HCT116 (cell line): ENCODE measurements at regions not wholly inside any gene's neighbourhood (a gene's known extent, or its start where the extent isn't known, plus 50 kb on each side); places are given as distances from the start of the nearest gene placed in this dataset.

ENCODE experiments used
- CEBPB ChIP-seq: IDR thresholded peaks from 2 replicates; pipeline ENCODE4 v1.6.1; 2012; ENCODE audit warnings: low read depth
- TF ChIP-seq, protein P1 (sequence below), 3 experiments: fragments of 200-600 bp in 1 of 3; sonication (generic) in 1 of 3; IDR thresholded peaks in 2 of 3; conservative IDR thresholded peaks in 1 of 3; 2 replicates each; pipeline ENCODE4 v1.5.1; 2012 to 2017; ENCODE audit warnings: low read depth in 2 of 3, low read length in 2 of 3, antibody characterized with exemption in 1 of 3, borderline replicate concordance in 1 of 3, control low read depth in 1 of 3, mild to moderate bottlenecking in 1 of 3, mixed read lengths in 1 of 3, mixed run types in 1 of 3, moderate library complexity in 1 of 3; ENCODE audit not compliant: insufficient read depth in 1 of 3

DNA sequence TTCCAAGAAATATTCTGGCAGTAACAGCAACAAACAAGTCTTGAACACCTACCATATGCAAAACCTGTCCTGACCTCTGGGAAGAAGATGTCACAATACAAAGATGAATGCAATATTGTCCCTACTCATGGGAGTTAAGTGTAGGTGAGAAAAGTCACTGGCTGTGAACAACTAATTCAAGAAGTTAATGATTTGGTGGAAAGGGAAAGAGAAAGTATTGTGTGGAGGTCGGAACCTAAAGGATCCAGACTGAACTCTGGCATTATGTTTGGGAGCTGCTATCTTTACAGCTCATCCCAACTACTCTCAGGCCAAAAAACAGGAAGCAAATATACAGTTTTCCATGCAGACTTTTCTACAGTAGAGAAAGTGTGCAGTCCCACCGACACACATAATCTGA, 285.3 kb upstream of the PRDM1 start:
- TF ChIP-seq, protein P1, sequence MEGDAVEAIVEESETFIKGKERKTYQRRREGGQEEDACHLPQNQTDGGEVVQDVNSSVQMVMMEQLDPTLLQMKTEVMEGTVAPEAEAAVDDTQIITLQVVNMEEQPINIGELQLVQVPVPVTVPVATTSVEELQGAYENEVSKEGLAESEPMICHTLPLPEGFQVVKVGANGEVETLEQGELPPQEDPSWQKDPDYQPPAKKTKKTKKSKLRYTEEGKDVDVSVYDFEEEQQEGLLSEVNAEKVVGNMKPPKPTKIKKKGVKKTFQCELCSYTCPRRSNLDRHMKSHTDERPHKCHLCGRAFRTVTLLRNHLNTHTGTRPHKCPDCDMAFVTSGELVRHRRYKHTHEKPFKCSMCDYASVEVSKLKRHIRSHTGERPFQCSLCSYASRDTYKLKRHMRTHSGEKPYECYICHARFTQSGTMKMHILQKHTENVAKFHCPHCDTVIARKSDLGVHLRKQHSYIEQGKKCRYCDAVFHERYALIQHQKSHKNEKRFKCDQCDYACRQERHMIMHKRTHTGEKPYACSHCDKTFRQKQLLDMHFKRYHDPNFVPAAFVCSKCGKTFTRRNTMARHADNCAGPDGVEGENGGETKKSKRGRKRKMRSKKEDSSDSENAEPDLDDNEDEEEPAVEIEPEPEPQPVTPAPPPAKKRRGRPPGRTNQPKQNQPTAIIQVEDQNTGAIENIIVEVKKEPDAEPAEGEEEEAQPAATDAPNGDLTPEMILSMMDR (IDR thresholded peaks at IDR 0.05 in 2 of 3, conservative IDR thresholded peaks at IDR 0.05 in 1 of 3; ENCODE audit: borderline replicate concordance in 1 of 3, insufficient read depth in 1 of 3, low read depth in 2 of 3, low read length in 2 of 3): no peak
- TF ChIP-seq CEBPB: no peak
